ENCODE measurements at regions not wholly inside any gene's neighbourhood (a gene's known extent, or its start where the extent isn't known, plus 50 kb on each side); places are given as distances from the start of the nearest gene placed in this dataset.

DNA sequence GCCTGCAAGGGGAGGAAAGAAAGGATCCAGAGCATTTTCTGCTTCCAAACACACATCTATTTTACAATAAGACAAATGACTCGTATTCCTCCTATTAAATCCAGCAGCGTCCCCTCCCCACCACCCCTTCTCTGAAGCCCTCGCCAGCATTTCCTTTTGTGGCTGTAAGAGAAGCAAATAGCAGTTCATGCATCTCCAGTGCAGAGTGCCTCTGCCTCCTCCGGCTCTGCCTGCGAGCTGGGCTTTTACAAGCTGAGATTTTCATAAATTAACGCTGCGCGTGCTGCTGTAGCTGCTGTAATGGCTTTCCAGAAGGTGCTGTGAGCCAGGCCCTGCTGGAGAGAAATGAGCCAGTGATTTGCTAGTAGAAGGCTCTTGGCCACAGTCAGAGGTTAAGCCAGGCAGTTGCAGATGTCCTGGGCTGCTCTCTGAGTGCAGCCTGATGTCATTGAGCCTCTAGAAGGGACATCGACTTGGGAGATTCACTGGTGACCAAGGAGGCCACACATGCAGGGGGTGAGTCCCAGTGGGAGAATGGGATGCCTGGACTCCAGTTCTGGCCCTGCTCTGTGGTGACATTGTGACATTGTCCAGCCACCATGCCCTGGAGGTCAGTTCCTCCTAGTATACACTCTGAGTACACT lies 134.5 kb upstream of the NAV2 start:
- DNase-seq (ENCODE audit: low spot score, unreplicated experiment), result no peak
- TF ChIP-seq, protein P1, sequence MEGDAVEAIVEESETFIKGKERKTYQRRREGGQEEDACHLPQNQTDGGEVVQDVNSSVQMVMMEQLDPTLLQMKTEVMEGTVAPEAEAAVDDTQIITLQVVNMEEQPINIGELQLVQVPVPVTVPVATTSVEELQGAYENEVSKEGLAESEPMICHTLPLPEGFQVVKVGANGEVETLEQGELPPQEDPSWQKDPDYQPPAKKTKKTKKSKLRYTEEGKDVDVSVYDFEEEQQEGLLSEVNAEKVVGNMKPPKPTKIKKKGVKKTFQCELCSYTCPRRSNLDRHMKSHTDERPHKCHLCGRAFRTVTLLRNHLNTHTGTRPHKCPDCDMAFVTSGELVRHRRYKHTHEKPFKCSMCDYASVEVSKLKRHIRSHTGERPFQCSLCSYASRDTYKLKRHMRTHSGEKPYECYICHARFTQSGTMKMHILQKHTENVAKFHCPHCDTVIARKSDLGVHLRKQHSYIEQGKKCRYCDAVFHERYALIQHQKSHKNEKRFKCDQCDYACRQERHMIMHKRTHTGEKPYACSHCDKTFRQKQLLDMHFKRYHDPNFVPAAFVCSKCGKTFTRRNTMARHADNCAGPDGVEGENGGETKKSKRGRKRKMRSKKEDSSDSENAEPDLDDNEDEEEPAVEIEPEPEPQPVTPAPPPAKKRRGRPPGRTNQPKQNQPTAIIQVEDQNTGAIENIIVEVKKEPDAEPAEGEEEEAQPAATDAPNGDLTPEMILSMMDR (IDR thresholded peaks at IDR 0.05; ENCODE audit: unreplicated experiment), result no peak
- H3K4me3 Mint-ChIP-seq (ENCODE audit: low read depth), result no peak overlapping the region
- H3K9me3 Mint-ChIP-seq (ENCODE audit: low read depth), result no peaks in the 10 kb centered on the region
- no peaks in the 10 kb centered on the region for H3K36me3 Mint-ChIP-seq (ENCODE audit: insufficient read depth)
- H3K4me1 Mint-ChIP-seq (ENCODE audit: low read depth), result no peaks in the 10 kb centered on the region
- H3K27me3 Mint-ChIP-seq, result peaks cover 9% of the 10 kb centered on the region
- no peak overlapping the region for H3K27ac Mint-ChIP-seq

DNA sequence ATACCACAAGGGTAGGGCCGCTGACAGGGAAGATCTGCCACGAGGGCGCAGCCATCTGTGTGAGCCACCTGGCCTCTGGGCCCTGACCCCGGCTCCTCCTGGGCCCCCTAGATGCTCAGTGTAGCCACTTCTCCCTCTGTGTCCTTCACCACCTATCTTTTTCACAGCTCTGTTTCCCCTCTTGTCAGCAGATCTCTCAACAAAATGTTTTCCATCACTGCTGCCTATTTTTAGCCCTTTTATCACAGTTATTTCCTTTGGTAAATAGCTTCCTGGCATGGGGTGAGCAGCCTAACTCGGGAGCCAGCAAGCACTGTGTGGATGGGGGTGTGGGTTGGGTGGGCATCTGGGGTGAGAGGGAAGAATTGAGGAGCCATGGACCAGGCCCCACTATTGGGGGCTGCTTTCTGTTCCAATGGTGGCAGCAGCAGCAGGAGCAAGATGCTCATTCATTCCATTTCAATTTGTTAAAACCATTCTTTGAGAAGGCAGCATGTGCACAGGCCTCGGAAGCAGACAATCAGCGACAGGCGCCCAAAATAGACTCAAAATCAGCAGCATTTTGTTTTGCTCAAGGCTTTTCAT lies 135.2 kb upstream of the NAV2 start:
- Mint-ChIP-seq H3K27me3 (peaks cover 11% of the 10 kb centered on the region), H3K36me3 (ENCODE audit: insufficient read depth) (no peaks in the 10 kb centered on the region), H3K9me3 (ENCODE audit: low read depth) (no peaks in the 10 kb centered on the region), H3K27ac (no peak overlapping the region), H3K4me3 (ENCODE audit: low read depth) (no peak overlapping the region), H3K4me1 (ENCODE audit: low read depth) (no peaks in the 10 kb centered on the region)
- TF ChIP-seq, protein P1 (IDR thresholded peaks at IDR 0.05; ENCODE audit: unreplicated experiment), result no peak
- DNase-seq (ENCODE audit: low spot score, unreplicated experiment), result no peak

DNA sequence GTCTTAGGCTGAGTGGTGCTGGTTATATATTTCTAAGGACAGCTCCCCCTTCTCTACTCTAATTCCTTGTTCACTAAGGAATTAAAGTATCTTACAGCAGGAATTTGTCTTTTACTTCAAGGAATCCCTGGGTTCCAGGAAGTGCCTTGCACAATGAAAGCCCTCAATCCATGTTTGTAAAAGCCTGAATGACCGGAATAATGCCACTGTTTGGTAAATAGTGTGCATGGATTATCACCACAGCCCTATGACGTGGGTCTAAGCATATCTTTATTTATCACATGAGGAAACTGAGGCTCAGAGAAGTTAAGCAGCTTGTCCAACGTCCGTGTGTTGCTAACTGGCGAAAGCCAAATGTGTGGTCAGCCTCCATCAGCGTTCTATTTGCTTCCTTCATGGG lies 135.7 kb upstream of the NAV2 start:
- no peak for DNase-seq (ENCODE audit: low spot score, unreplicated experiment)
- Mint-ChIP-seq H3K4me1 (ENCODE audit: low read depth) (no peaks in the 10 kb centered on the region), H3K27me3 (peaks cover 11% of the 10 kb centered on the region), H3K36me3 (ENCODE audit: insufficient read depth) (no peaks in the 10 kb centered on the region), H3K4me3 (ENCODE audit: low read depth) (no peak overlapping the region), H3K9me3 (ENCODE audit: low read depth) (no peaks in the 10 kb centered on the region), H3K27ac (no peak overlapping the region)
- TF ChIP-seq, protein P1 (IDR thresholded peaks at IDR 0.05; ENCODE audit: unreplicated experiment), result no peak

DNA sequence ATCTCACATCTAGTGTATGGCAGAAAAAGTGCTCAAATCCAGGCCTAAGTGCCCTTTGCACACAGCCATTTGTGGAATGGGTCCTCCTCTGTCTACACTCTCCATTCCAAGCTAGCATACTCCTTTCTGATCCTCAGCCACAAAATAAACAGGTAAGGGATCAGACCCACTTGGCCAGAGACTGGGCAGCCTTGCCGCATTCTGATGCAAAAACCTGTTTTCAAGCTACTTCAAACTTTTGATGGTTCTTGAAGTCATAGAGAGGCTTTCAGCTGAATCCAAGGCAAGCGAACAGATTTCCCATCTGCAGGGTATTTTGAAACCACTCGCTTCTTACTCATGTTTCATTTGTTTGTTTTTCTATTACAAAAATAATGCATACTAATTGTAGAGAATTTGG lies 136.6 kb upstream of the NAV2 start:
- no peaks in the 10 kb centered on the region for H3K4me1 Mint-ChIP-seq (ENCODE audit: low read depth)
- no peak overlapping the region for H3K27ac Mint-ChIP-seq
- no peak overlapping the region for H3K4me3 Mint-ChIP-seq (ENCODE audit: low read depth)
- TF ChIP-seq, protein P1 (IDR thresholded peaks at IDR 0.05; ENCODE audit: unreplicated experiment), result no peak
- H3K27me3 Mint-ChIP-seq, result peaks cover 11% of the 10 kb centered on the region
- no peaks in the 10 kb centered on the region for H3K36me3 Mint-ChIP-seq (ENCODE audit: insufficient read depth)
- H3K9me3 Mint-ChIP-seq (ENCODE audit: low read depth), result no peaks in the 10 kb centered on the region
- no peak for DNase-seq (ENCODE audit: low spot score, unreplicated experiment)

DNA sequence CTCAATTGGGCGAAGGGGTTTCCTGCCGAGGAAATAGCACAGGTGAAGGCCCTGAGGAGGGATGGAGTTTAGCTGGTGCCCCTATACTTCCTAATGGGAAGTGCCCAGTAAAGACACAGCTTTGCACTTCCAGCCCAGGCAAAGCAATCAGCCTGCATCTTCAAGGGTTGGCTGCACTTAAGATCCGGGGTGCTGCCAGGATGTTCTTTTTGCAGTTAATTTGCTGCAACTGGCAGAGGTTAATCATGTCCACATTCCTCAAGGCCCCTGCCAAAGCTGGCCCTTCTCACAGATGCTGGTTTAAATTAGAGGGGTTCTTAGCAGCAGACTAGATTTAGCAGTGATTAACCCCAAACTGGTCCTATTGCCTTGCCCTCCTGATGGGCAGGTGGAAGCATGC lies 137.7 kb upstream of the NAV2 start:
- Mint-ChIP-seq H3K9me3 (ENCODE audit: low read depth) (no peaks in the 10 kb centered on the region), H3K27ac (no peak overlapping the region), H3K4me3 (ENCODE audit: low read depth) (no peak overlapping the region), H3K27me3 (peaks cover 11% of the 10 kb centered on the region), H3K4me1 (ENCODE audit: low read depth) (no peaks in the 10 kb centered on the region), H3K36me3 (ENCODE audit: insufficient read depth) (no peaks in the 10 kb centered on the region)
- TF ChIP-seq, protein P1 (IDR thresholded peaks at IDR 0.05; ENCODE audit: unreplicated experiment), result no peak
- DNase-seq (ENCODE audit: low spot score, unreplicated experiment), result no peak

All from progenitor cell of endocrine pancreas (in vitro differentiated cells).